IPS-NIHi11 (cell line): ENCODE measurements at regions not wholly inside any gene's neighbourhood (a gene's known extent, or its start where the extent isn't known, plus 50 kb on each side); places are given as distances from the start of the nearest gene placed in this dataset.

ENCODE experiments used
- DNase-seq: peaks from one replicate; pipeline ENCODE4 v3.0.0; 2012; ENCODE audit warnings: mixed read lengths, low spot score

DNA sequence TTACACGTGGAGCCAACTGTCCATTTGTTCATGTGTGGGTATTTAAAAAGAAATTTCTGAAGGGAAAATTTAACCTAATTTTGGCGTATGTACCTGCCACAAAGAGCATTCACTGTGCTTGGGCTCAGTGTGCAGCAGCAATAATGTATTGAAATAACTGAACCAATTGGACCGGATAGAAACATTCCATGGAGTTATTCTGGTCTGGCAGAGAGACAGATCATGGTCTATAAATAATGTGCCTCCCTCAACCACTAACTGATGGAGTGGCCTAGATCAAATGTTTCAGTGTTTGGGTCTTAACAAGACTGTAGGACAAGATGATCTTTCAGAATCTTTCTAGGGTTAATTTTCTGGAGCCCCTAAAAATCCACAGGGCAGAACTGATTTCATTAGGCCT, 469.7 kb downstream of the PRELID2 start:
- DNase-seq = no peak

DNA sequence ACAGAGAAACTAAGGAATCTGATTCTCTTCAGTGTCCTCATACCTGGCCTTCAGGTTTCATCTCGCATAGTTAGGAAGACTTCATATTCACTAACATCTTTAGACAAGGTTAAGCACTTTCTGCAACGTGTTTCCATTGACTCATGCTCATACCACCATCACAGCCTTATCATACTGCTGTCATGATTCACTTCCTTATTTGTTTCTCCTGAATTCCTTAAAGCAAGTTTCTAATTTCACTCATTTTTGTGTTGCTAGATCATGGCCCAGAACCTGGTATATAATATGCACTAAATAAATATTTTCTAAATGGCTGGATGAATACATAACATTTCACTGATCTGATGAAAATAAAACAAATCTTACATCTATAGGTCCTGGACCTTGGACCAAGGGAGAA, 472.9 kb downstream of the PRELID2 start:
- DNase-seq = no peak

DNA sequence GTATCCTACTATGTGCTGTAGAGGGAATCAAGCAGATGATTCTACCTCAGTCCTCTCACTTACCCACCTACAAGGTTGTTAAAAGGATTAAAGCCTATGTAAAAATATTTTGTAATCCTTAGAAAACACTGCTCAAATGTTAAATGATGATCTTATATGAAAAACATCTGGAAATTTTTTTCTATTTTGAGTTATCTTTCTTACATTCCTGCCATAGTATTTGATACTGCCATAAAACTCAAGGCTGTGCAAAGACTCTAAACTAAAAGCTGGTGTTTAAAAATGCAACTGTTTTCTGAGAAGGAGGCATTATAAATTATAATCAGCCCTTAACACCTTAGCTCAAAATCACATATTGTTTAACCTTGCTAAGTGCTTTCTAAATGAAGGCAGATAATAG, 474.2 kb downstream of the PRELID2 start:
- no peak for DNase-seq

DNA sequence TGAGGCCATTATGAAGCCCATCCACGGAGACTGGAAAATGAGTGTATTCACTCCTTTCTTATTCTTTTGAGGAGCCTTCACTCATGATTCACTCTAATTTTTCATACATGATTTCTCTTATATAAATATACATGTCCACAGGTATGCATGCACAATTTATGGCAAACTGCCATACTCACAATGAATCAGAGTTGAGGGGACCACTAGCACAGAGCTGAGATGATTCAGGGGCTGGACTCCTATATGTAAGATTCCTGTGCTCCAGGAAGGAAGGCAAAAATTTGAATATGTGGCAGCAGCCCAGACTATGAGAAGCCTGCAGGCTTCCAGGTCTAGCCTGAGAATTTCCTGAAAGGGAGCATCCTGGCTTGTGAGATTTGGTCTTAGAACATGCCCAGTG, 484.6 kb downstream of the PRELID2 start:
- no peak for DNase-seq

GRCh38 chr5:145347026-145347616, 488.0 kb downstream of the PRELID2 start:
- peak; percentile 46 for DNase-seq

DNA sequence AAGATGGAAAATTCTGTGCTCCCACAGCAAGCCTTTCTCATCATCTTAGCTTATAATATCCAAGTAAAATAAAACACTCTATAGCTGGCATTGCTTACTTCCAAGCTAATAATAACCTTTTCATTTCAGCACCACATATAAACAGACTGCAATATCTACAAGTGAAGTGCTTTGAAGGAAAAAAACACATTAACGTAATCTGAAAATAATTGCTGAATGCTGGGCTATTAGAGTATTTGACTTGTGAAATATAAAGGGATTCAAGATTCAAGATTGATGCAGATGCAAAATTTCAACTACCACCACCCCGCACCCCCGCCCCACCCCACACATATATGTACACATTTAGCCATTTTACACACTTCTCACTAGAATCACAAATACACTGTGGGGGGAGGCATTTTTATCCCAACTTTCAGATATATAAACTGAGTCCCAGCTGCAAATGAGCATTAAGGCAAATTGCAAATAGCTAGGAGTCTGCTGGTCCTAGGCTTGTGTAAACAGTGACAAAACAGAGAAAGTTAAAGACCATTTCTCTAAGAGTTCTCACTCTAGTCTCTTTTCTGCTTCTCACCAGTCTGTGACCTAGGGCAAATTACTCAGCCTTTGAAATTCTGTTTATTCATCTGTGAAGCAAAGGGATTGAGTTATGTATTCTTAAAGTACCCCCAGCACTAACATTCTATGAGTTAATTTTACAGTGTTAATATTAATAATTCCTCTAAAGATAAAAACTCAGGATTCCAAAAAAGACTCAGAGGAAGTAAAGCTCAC, 489.4 kb downstream of the PRELID2 start:
- DNase-seq = no peak

DNA sequence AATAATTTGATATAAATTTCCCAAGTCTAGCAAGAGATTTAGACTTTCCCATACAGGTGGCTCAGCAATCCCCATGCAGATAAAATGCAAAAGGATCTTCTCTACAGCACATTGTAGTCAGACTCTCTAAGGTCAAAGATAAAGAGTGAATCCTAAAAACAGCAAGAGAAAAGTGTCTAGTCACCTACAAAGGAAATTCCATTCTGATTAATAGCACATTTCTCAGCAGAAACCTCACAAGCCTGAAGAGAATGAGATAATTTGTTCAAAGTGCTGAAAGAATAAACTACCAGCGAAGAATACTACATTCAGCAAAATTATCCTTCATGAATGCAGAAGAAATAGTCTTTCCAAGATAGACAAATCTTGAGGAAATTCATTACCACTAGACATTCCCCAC, 493.3 kb downstream of the PRELID2 start:
- DNase-seq = no peak

DNA sequence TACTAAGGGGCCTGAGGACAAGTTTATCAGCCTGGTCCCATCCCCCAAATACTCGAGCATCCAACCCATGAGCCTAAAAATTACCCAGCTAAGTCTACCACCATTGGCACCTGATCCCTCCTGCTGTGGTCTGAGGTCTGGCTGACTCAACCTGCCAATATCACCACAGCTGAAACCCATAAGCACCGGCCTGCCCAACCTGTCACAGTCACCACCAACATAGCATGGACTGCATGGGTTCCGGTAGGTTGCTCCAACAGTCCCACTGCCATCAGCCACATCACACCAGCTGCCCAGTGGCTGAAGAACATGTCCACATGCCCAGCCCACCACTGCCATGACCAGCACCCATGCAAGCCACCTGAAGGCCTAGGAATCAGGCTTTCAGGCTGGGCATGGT, 495.0 kb downstream of the PRELID2 start:
- DNase-seq = no peak

GRCh38 chr5:145324767-145325479, 510.2 kb downstream of the PRELID2 start:
- DNase-seq = no peak

DNA sequence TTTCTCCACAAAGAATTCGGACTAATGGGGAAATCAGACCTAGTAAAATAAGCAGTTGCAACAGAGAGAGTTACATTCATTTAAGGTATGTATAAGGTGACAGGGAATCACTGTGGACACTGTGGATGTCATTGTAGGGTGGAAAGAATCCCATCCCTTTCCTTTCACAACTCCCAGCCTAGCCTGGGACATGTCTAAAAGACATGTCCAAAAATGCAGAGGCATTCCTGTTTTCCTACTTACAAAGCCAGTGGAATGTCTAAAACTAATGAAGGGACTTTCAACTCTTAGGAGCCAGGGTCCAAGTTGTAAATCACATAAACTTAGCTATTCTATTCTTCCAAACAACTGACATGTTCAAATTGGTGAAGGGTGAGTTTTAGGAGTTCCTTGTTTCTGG, 511.0 kb downstream of the PRELID2 start:
- no peak for DNase-seq

DNA sequence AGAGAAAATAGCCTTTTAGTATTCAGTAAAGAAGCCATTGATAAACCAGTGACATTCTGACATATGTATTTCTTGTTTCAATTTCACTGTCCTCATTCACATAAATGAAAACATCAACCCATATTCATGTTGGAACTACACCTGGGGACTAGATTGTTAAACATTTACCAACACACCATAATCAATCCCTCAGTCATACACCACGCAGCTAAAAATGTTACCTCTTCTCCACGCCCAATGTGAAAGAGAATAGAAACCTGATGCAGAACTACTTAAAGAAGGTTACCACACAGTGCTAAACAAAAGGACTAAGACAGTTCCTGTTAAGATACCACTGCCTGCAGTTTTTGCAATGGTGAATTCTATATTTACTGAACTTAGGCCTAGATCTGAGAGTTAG, 518.9 kb downstream of the PRELID2 start:
- no peak for DNase-seq

DNA sequence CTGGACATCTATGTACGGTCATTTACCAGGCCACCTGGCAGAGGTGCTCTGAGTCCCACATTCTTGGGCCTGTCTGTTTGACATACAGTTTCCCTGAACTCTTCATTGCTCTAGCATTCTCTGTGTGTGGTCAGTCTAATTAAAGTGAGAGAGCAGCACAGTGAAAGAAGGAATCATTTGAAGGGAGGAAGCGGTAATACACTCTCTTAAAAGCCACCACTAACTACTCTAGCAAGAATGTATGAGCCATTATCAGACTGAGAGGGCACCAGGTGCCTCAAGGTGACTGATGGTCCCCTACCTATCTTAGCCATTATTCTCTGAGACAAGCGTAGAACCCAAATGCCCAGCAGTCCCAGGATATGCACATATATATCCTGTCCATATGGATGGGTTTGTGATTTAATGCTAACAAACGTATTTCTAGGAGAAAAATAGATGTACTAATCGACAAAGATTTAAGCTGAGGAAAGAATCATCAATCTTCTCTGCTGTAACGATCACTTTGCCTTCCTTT, 527.2 kb downstream of the PRELID2 start:
- no peak for DNase-seq

DNA sequence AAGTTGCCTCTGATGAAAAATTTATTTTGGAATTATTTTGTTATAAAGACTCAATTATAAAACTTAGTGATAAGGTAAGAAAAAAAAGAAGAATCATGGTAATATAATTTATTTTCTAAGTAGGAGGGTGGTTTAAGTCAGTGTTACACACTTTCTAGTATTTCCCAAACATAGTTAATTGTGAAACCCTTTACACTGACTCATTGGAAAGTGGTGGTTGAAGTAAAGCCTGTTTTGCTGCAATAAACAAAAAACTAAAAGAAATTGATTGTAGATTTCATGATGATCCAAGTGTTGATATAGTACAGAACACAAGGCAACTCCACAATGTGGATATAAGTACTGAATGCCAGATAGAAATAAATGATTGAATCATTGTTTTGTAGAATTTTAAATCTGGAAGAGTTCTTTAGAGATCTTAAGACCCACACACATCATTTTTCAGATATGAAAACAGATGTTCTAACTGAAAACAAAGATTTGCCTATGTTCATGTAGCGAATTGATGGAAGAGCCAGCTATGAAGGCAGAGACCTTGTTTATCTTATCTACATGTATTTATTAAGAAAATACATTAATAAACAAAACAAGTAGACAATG, 539.8 kb downstream of the PRELID2 start:
- DNase-seq = no peak

DNA sequence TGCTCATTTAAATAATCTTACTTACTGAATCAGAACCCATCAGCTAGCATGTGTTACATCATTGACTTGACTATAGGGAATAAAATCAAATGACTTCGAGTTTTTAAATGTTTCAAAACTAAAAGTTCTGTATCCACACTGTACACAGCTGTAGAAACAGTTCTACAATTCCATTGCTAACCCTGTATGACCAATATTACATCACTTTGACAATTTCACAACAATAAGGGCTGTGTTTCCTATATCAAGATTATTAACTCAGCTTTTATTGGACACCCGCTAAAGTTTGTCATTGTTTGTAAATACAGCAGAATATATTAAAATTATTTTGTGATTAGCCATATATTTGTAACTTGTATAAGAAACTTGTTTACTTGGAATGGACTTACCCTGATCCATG, 540.8 kb downstream of the PRELID2 start:
- DNase-seq = no peak

DNA sequence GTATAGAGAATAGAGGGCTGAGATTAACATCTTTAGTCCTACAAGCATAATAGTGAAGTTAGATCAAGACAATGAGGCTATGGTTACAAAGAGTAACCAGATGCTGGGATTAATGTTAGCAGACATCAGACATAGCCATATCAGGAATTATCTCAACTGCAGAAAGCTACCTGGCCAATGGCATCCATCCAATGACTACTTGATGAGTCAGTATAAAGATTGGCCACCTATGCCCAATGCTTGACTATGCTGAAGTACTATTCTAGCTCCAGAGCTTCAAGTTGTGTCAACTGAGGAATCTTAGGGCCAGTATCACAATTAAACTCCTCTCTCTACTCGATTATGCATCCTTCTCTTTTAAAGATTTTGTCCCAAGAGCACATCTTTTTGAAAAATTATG, 541.4 kb downstream of the PRELID2 start:
- DNase-seq = no peak

DNA sequence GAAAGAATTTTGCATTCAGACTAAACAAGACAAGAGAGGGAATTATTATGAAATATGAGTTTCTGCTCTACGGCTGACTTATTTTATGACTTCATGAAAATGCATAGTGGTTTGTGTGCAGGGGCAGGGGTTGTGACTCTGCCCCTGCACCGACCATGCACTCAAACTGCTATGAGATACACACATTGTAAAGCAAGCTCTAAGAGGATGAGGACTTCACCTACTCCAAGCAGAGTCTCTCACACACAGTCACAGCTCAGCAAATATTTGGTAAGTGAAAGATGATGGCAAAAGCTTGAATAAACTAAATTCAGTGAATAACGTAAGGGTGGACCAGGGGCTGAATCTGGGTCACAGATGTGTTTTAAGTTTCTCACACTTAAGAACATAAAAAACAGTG, 542.9 kb downstream of the PRELID2 start:
- no peak for DNase-seq

DNA sequence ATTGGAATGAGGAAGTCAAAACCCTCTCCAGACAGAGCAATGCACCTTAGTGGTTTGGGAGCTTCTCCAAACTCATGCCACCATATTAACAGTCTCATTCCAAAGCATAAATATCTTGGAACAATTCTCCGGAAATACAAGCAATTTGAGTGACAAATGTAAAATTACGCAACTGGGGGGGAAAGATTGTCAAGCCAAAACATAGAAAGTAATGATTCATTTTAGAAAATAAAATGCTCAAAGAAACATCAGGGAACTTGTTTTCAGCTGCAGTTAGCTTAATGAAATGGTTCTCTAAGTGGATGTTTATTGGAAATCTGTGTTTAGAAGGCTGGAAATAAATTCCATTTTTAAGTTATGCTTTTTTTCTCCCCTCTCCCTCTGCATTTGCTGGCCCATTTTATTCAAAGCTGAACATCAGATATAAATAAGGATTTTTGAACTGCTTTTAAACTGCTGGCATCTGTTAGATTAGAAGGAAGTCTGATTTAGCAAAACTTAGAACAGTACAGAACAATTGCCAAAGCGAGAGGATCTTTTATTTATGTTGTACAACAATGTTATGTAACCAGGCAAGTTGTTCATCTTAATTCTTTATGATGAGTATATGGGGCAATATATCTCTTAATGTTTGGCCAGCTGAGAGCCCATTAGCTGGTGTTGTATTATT, 551.9 kb downstream of the PRELID2 start:
- DNase-seq = no peak

DNA sequence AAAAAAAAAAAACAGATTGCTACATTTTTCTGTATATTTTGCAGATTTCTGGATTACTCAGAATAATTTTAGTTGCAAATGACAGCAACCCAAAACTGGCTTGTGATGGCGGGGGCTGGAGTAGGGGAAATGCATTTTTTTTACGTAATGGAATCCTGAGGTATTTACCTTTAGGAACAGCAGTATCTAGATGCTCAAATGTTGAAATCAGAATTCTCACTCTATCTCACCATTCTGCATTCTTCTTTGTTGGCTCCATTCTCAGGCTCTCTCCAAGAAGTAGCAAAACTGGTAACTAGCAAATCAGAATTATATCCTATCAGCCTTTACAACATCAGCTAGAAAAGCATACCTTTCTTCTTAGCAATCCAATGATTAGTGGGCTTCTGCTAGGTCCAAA, 554.3 kb downstream of the PRELID2 start:
- no peak for DNase-seq

DNA sequence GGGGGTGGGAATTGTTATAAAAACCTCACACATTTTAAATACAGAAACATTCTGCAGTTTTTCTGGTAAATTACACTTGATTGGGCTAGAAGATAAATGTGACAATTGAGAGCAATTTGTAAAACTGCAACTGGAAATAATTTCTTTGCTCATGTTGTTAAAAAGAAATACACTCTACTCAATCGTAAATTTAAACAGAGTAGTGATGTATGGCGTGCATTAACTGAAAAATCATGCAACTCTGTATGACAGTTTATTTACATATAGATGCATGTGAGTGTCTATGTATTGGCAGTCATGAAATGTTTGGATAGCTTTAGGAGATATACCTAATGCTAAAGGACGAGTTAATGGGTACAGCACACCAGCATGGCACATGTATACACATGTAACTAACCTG, 554.9 kb downstream of the PRELID2 start:
- DNase-seq = no peak

- DNase-seq = no peak
These were observed 574.5 kb downstream of the PRELID2 start for GRCh38 chr5:145260670-145261069.

DNA sequence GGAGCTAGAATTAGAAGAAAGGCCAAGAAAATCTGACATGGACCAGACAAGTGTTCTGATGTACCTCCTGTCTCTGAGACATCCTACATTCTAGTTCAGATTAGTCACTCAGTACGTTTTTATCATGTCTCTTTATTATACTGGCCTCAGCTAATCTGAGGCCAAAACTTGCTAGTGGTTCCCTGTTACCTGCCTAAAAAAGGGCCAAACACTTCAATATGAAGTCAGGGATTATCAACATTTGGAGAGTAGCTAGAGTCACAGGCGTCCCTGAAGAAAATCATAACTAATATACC, 587.4 kb downstream of the PRELID2 start:
- no peak for DNase-seq

DNA sequence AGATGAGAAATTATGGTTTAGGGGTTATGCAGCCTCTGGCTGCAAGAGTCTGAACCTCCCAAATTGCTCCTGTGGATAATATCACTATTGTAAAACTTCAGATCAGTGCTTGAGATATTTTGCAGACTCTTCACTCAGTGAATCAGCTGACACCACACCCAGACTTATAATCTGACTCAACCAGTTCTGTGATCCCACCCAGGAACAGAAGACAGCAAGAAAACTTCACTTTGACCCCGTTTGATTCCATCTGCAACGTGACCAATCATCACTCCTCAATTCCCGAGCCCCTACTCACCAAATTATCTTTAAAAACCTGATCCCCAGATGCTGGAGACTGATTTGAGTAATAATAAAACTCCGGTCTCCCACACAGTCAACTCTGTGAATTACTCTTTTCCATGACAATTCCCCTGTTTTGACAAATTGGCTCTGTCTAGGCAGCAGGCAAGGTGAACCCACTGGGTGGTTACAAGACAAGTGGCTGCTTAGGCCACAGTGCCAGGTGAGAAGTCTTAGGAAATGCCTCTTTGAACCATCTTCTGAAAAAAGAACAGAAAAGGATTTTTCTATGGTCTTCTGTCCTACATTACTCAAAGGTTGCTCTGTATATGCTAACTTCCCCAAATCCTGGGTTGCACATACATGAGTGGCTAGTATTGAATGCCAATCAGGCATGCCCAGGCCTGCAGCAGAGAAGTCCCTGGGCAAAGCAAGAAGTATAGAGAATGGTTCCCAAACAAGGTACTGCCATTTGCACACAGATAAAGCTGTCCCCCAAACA, 588.0 kb downstream of the PRELID2 start:
- DNase-seq = no peak
